NCI-H82 treated with DMSO at 0.1 percent for 48 hours (cell line): ENCODE measurements at regions not wholly inside any gene's neighbourhood (a gene's known extent, or its start where the extent isn't known, plus 50 kb on each side); places are given as distances from the start of the nearest gene placed in this dataset.
"Not testable (repeated sequence)": the region's sequence is repeated elsewhere in the genome, so short reads cannot be mapped to it uniquely, and the experiment has no call there.

Experiments
- DNase-seq: peaks from one replicate; lab custom pipeline; 2025; ENCODE audit not compliant: unreplicated experiment; lab: John Stamatoyannopoulos, UW

DNA sequence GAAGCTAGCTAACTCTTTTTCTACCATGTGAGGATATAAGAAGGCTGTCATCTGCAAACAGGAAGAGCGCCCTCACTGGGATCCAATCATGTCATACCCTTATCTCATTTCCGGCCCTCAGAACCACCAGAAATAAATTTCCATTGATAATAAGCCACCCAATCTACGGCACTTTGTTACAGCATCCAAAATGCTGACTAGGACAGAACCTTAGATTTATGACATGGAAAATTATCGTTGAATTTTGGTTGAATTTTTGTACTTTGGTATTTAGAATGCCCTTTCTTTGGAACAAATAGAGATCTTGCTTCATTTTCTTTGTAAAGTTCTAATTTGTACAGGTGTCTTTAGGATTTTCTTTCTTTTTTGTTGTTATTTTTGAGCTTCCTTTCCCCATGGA, 53.3 kb upstream of the CYLC2 start:
- DNase-seq, result no peak

DNA sequence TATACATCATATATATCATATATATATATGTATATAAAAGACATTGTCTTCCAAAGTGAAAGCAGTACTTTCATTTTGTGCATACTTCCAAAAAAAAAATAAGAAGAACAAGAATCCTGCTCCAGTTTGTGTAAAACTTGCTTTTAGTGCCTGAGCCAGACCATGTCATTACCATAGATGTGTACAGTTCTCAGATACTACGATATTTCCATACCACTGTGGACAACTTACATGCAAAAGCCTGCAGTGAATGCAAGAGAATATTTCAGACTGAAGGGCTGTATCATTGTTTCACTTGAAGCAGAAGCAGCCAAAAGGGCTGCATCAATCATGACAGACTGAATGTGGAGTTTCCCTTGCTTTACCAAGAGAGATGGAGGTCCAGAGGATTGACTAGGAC, 72.6 kb upstream of the CYLC2 start:
- DNase-seq, result no peak

DNA sequence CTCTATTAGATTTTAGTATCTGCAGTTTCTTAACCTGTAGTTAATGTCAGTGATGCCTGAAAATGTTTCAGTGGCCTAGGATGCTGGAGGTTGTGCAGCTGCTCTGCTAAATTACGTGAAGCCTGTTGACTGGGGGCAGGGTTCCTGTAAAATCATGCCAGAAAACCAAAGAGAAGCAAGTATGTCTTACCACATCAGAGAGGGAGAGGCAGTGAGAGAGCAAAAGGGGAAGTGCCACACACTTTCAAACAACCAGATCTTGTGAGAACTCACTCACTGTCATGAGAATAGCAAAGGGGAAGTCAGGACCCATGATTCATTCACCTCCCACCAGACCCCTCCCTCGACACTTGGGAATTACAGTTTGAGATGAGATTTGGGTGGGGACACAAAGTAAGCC, 83.9 kb upstream of the CYLC2 start:
- no peak for DNase-seq

DNA sequence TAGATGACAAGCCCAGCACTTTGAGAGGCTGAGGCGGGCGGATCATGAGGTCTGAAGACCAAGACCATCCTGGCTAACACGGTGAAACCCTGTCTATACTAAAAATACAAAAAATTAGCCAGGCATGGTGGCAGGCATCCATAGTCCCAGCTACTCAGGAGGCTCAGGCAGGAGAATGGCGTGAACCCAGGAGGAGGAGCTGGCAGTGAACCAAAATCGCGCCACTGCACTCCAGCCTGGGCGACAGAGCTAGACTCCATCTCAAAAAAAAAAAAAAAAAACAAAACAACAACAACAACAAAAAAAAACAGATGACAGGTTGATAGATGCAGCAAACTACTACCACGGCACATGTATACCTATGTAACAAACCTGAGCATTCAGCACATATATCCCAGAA, 89.3 kb upstream of the CYLC2 start:
- not testable (repeated sequence) for DNase-seq

DNA sequence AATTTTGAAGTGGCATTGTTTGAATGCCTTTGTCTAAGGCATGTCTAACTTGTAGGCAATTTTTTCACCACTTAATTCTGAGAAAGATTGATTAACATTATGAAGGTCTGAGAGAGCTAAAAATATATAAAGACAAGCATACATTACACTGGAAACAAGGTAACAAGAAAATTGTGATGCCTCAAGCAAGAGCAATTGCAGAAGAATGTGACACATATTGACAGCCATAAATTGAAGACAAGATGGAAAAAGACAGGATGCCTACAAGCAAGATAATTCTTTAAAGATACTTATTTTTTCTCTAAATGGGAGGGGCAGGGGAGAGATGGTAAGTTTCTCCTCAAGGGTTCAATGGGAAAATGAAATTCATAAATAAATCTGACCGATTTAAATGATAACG, 103.1 kb upstream of the CYLC2 start:
- DNase-seq, result no peak

DNA sequence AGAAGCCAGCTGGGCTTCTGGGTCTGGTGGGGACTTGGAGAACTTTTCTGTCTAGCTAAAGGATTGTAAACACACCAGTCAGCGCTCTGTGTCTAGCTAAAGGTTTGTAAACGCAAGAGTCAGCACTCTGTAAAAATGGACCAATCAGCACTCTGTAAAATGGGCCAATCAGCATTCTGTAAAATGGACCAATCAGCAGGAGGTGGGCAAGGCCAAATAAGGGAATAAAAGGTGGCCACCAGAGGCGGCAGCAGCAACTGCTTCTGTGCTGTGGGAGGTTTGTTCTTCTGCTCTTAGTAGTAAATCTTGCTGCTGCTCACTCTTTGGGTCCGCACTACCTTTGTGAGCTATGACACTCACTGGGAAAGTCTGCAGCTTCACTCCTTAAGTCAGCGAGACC, 106.4 kb upstream of the CYLC2 start:
- DNase-seq, result not testable (repeated sequence)

DNA sequence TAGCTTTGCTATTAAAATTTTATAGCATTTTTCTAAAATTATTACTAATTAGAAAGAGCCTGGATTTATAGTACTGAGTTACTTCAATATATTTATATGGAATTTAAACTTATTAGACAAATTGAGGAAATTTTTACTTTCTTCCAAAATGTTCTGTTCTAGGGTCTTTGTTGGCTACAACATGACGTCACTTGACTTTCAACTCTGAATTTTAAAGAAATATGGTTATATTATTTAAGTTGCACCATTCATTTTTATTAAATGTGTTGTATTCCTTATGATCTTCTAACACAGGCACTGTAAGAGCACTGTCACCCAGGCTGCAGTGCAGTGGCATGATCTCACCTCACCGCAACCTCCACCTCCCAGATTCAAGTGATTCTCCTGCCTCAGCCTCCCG, 119.4 kb upstream of the CYLC2 start:
- no peak for DNase-seq

DNA sequence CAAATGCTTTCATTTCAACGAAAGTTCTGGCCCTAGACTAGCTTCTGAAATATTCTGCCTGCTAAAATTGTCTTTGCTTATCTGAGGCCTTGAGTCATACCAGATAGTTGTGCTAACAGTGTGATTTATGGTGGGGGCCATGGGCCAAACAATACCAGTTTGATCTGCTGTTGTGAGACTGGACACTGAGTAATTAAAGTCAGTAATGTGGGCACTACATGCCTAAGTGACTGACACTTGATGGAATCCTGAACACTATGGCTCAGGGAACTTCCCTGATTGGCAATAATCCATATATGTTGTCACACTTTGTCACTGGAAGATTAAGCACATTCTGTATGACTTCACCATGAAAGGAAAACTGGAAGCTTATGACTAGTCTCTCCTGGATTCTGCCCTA, 127.6 kb upstream of the CYLC2 start:
- no peak for DNase-seq

DNA sequence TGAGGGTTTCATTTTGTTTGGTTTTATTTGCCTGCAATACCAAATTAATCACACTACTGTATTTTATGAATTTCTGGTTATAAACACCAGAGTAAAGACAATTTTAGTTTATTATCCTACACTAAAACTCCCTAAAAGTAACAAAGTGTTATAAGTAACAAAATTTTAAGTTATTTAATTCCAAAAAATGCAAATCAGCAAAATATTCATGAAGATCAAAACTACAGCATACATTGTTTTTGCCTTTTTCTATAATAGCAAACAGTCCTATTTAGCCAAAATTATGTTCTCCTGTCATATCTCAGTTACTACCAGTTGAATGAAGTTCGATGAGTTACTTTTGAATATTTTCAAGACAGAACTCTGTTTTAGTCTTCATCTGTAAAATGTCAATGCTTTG, 132.7 kb upstream of the CYLC2 start:
- no peak for DNase-seq

DNA sequence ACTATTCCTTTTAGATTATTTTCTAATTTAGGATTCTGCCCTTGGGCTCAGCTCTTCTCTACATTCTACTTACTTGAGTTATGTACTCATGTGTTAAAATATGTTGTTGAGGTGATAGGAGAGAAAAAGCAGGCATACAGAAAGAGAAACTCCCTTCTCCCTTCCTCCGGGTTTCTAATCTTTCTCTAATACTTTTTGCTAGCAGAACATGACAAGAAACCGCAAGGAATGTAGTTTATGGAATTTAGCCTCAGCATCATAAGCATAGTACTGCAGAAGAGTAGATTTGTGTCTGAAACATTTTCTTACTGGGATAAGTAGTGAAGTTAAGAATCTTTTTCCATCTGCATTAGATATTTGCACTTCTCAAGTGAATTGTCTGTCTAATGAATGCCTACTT, 139.5 kb upstream of the CYLC2 start:
- no peak for DNase-seq

DNA sequence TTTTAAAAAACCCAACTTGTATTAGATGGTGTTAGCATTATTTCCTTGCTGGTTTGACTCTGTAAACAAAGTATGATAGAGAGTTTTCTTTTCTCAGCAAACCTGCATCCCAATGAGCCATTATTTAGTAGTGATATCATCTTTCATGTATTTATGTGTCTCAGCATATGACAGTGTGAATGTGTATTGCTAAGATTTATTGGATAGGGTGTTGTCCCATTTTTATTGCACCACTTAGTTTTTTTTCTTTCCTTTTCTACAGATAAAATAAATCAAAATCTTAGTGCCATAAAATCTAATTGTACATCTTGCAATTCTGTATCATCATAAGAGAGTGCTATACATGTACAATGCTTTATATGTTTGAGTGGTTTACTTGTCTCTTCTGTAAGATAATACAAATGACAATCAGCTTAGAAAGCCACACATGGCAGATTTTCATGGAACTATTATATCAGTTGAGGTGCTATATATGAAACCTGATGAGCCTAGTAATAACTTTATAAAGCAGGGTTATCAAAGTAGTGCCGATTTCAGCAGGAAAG, 149.2 kb upstream of the CYLC2 start:
- DNase-seq, result no peak

DNA sequence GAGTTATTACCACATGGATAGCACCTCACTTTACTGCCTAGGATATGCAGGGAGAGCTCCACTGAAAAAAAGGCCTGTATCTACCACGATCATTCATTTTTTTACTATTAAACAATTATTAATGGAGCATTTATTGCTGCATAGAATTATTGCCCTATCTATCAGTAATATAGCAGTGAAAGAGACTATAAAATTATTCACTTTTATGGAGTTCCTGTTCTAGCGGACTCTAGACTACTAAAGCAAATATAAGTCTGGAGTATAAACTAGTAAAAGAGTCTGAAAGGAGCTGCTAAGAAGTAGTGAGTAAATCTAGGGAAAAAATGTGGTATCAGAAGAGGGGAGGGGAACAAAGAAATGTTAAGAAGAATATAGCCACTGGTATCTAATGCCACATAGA, 150.4 kb upstream of the CYLC2 start:
- no peak for DNase-seq

DNA sequence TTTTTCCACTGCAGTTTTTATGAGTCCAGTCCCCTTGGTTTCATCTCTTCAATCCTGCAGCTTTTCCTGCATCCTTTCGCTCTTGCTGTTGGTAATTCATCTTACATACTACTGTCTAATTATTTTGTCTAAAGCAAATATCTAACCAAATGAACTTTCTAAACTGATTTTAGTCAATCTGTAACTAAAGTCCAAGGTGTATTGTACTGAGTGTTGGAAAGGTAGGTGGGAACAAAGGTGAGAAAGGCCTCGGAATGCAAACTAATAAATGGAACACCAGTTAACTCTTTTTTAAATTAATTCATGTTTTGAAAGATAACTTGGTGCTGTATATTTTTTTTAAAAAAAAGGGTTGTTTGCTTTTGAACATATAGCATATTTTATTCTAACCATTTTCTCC, 152.7 kb upstream of the CYLC2 start:
- DNase-seq, result no peak

DNA sequence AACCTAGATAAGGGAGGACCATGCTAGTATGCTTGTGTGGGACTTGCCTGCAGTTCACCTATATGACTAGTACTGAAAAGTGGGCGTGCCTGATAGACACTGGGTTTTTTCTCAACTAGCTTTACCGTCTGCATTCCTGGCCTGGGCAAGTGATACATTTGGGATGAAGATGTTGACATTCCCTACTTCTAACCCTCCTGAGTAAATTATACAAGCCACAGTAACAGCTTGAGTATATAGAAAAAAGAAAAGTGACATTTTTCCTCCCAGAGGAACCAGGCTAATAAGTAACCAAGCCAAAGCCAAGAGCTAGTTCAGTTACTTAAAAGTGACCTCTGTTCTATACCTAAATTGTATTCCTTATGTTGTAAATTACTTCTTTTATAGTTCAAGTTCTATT, 153.8 kb upstream of the CYLC2 start:
- no peak for DNase-seq

DNA sequence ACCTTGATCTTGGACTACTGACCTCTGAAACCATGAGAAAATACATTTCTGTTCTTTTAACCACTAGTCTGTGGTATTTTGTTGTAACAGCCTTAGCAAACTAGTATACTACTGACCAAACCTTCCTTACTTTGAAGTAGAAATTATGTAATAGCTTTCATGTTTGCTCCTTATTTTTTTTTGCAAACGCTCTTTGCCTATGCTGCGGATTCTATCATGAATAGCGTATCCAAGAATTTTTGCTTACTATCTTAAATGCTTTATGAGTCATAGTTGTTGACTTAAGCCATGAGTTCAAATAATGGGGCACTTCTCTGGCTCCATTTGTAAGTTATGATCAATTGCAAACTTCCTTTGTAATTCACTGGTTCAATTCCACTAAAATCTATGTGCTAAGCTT, 154.8 kb upstream of the CYLC2 start:
- DNase-seq, result no peak

DNA sequence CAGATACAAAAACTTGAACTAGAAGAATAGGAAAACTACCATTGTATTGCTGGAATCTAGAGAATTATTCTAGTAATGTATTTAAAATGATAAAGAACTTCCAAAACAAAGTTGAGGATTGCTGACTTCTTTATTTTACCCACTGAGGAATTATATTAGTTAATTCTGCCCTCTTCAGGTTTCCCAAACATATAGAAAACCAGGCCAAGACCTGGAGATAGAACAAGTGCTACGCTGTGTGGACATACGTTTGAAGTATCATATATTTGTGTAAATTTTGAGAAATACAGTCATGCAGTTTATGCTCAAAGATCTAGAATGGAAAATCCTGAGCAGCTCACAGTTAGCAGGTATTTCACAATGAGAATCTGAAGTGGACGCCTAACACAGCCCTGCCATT, 162.3 kb upstream of the CYLC2 start:
- DNase-seq, result no peak

DNA sequence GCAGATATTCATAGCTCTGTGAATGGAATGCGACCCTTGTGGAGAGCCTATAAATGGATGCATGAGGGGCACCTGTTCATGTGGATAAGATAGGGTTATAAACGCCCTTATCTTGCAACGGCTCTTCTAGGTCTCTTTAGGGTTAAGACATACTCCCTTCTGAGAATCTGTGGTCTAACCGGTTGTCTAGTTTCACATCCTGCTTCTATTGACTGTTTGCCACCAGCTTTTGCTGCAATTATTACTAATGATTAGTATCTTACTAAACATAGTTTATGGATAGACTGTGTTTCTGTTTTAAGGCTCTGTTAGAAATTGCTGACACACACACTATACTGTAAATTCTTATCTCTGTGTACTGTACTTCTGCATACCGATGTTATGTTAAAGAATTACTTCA, 198.9 kb upstream of the CYLC2 start:
- no peak for DNase-seq

DNA sequence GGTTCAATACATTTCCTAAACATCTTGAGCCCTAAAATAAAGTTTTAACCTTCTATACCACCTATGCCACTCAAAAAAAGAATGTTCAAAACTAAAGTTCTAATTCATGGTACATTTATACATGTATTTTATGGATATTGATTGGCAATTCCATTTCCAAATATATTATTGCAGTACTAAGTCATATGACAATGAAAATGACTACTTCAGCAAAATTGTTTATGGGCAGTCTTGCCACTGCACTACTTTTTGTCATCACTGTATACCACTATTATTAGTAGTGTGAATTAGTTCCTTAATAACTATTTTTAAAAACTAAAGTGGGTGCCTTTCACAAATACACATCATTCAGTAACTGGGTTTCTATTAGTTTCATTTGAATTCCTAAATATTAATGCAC, 199.6 kb upstream of the CYLC2 start:
- no peak for DNase-seq

DNA sequence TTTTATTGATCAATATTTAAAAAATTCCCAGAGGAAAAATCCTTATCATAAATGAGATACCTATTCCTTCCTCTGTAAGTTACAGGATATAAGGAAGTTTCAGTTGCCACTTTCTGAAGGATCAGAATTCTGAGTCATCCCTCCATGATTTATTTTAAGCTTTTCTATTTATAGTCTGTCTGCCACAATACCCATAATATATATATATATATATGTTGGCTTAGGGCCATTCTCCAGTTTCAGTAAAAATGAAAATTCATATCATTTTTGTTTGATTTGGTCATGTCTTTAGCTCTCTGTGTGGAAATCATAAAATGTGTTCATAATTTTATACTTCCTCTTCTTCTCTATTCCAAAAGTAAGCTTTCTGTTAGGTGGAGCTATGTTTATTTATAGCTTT, 215.8 kb upstream of the CYLC2 start:
- no peak for DNase-seq

DNA sequence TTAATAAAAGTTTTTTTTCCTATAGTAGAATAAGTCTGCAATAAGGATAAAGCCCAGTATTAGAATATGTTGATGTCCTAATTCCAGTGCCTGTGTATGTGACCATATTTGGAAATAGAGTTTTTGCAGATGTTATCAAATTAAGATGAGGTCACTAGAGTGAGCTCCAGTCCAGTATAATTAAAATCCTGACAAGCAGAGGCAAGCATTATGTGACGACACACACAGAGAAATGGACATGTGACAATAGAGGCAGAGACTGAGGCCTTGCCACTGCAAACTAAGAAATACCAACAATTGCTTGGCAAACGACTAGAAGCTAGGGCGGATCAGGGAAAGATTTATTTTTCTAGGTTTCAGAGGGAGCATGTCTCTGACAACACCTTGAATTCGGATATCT, 216.4 kb upstream of the CYLC2 start:
- DNase-seq, result no peak

DNA sequence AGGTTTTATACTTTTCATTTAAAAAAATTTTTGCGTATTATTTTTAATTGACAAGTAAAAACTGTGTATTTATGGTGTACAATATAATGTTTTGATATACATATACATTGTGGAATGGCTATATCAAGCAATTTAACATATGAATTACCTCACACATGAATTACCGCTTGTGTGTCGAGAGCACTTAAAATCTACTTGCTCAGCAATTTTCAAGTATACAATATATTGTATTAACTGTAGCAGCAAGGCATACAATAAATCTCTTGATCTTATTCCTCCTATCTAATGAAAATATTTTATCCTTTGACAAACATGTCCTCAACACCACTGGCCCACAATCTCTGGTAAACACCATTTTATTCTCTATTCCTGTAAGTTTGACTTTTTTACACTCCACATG, 224.4 kb upstream of the CYLC2 start:
- DNase-seq, result no peak

DNA sequence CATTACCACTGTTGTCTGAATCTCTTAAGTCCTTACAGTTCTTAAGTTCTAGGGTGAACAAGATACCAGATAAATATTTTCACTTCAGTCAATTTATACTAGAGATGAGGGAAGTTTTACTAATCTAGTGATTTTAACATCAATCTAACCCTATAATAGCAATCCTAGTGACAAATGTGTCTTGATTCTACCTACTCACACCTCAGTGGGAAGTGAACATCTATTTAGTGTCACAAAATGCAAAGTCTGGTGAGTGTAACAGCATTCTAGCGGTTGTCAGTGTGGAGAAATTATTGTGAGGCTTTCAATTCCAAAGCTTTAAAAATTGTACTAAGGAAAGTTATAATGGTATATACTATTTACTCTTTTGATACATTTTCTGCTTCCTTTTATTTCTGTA, 225.8 kb upstream of the CYLC2 start:
- no peak for DNase-seq

DNA sequence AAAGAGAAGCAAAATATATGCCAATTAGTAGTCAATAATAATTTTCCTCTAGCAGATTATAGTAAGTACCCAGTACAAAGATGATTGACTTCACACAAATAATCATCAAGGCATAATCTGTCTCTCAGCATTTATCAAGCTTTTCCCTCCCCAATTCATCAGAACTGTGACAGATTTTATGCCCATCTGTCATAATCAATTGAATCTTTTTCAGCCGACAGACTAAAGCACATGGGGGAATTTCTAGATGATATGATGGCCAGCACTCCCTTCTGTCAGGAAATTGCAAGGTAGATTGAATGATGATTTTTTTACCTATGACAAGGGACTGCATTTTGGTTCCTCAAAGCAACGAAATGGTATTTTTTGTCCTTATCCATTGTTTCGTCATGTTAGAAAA, 227.1 kb upstream of the CYLC2 start:
- DNase-seq, result no peak

DNA sequence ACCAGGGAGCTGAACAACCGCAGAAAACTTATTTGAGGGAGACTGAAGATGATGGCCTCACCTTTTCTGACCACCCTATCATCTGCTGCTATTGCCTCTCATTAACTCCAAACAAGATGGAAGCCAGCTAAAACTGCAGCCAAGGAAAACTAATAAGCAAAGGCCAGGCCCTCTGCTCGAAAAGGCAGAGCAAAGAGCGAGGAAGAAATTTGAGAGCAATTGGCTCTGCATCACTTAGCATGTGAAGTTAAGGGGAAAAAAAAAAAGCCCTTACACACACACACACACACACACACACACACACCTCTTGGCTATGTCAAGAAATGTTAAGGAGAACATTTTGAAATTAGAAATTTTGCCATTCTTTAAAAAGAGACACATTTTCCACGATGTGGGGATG, 228.1 kb upstream of the CYLC2 start:
- DNase-seq, result no peak
